ENCODE measurements at regions not wholly inside any gene's neighbourhood (a gene's known extent, or its start where the extent isn't known, plus 50 kb on each side); places are given as distances from the start of the nearest gene placed in this dataset.
"Not testable (repeated sequence)": the region's sequence is repeated elsewhere in the genome, so short reads cannot be mapped to it uniquely, and the experiment has no call there.

DNA sequence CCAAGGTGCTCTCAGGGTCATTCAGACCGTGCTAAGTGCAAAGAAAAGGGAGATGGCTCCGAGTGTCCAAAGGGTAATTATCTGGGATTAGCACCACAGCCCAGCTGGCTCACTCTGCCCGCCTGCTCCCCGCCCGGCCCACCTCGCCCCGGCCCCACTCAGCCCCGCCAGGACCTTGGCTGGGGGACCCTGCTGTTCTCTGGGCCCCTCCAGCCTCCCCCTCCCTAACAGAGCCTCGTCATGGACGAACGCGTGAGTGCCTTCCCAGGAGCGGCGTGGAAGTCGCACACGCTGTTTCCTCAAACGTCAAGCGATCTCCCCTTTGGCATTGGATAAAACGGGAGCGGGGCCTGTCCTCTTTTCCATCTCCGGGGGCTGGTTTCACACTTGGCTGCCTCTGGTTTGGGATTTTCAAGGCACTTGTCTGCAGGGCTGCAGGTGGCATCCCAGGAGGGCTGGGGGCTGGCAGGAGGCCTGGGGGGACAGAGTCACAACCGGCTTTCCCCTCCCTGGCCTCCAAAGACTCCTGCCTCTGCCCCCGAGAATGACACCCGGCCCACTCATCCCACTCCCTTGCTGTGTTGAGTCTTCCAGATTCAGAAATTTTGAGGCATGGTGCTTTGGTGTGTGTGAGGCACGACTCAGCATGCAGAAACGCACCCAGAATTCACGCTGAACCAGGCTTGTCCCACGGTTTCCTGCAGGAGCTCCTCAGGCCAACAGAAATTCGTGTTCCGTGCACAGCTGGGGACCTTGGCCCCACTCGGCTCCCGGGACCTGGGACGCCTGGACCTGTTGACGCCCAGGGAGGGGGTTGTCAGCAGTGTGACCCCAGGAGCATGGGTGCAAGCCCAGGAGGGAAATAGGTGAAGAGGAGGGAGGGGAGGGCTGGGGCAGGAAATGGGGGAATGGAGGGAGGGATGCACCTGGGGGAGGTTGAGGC, 110.0 kb downstream of the PDGFA start:
- TF ChIP-seq, protein P1, sequence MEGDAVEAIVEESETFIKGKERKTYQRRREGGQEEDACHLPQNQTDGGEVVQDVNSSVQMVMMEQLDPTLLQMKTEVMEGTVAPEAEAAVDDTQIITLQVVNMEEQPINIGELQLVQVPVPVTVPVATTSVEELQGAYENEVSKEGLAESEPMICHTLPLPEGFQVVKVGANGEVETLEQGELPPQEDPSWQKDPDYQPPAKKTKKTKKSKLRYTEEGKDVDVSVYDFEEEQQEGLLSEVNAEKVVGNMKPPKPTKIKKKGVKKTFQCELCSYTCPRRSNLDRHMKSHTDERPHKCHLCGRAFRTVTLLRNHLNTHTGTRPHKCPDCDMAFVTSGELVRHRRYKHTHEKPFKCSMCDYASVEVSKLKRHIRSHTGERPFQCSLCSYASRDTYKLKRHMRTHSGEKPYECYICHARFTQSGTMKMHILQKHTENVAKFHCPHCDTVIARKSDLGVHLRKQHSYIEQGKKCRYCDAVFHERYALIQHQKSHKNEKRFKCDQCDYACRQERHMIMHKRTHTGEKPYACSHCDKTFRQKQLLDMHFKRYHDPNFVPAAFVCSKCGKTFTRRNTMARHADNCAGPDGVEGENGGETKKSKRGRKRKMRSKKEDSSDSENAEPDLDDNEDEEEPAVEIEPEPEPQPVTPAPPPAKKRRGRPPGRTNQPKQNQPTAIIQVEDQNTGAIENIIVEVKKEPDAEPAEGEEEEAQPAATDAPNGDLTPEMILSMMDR (IDR thresholded peaks at IDR 0.05; ENCODE audit: low read depth, low read length): no peak
- in situ Hi-C loops (cut with HindIII; ENCODE audit: low sequenced_read_pairs): no loop called here
- no peak overlapping the region for H3K4me3 ChIP-seq (ENCODE audit: low read depth, low read length)
- DNase-seq (ENCODE audit: low read depth, low spot score): no peak

DNA sequence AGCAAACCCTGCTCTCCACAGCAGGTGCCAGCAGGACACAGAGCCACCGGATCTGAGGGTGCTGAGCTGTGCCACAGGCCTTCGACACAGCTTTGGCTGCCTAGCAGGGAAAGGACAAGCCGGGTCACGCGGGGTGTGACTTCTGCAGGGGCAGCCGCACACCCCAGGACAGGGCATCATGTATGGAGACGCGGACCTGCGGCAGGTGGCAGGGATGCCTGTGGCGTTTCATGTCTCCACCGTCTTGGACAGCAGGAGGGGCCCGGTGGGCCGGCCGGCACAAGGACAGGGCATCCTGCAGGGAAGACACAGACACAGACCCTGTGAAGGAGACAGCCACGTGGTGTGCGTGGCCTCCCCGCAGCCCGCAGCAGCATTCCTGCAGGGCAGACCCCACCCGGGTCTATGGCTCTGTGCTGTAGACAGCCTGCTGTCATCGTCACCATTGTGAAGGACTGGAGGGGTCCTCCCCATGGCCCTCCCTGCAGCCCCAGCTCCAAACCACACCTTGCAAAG, 109.2 kb downstream of the PDGFA start:
- no peak for DNase-seq (ENCODE audit: low read depth, low spot score)
- TF ChIP-seq, protein P1 (IDR thresholded peaks at IDR 0.05; ENCODE audit: low read depth, low read length): no peak
- no peak overlapping the region for H3K4me3 ChIP-seq (ENCODE audit: low read depth, low read length)
- in situ Hi-C loops (cut with HindIII; ENCODE audit: low sequenced_read_pairs): no loop called here

DNA sequence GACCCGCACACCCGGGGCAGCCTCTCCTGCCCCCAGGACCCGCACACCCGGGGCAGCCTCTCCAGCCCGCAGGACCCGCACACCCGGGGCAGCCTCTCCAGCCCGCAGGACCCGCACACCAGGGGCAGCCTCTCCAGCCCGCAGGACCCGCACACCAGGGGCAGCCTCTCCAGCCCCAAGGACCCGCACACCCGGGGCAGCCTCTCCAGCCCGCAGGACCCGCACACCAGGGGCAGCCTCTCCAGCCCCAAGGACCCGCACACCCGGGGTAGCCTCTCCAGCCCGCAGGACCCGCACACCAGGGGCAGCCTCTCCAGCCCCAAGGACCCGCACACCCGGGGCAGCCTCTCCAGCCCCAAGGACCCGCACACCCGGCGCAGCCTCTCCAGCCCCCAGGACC, 108.5 kb downstream of the PDGFA start:
- DNase-seq (ENCODE audit: low read depth, low spot score): not testable (repeated sequence)

DNA sequence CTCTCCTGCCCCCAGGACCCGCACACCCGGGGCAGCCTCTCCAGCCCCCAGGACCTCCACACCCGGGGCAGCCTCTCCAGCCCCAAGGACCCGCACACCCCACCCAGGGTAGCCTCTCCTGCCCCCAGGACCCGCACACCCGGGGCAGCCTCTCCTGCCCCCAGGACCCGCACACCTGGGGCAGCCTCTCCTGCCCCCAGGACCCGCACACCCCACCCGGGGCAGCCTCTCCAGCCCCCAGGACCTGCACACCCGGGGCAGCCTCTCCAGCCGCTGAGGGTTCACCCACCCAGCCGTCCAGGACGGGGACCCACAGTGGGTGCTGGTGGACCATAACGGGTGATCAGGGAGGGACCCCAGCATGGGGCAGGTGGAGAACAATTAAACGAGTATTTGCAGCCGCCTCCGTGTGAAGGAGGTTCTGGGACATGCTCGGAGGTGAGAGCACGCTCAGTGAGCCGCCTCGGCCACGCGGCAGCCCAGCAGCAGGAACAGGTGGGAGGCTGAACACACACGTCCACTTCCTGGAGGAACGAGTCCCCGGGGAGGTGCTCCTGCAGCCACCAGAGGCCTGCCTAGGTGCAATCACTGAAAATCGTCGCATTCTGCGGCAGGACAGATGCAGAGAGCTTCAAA, 107.9 kb downstream of the PDGFA start:
- in situ Hi-C loops (cut with HindIII; ENCODE audit: low sequenced_read_pairs): no loop called here

More for the DNA sequence above, 108.5 kb downstream of the PDGFA start:
- in situ Hi-C loops (cut with HindIII; ENCODE audit: low sequenced_read_pairs); H3K4me3 ChIP-seq (ENCODE audit: low read depth, low read length): not testable (repeated sequence)

DNA sequence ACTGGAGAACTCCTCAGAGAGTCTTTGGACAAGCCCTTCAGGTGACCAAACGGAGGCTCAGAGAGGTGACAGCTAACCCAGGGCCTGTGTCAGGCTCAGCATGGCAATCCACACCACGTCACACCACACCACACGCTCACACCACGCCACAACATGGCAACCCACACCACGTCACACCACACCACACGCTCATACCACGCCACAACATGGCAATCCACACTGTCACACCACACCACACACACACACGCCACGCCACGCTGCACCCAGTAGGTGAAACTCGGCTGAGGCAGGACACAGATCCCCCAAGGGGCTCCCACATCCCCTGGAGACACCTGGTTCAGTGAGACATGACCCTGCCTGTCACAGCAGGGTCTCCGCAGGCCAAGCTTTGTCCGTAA, 107.3 kb downstream of the PDGFA start:
- TF ChIP-seq, protein P1 (IDR thresholded peaks at IDR 0.05; ENCODE audit: low read depth, low read length): no peak
- H3K4me3 ChIP-seq (ENCODE audit: low read depth, low read length): no peak overlapping the region
- DNase-seq (ENCODE audit: low read depth, low spot score): no peak
- in situ Hi-C loops (cut with HindIII; ENCODE audit: low sequenced_read_pairs): no loop called here

More for the DNA sequence above, 107.9 kb downstream of the PDGFA start:
- H3K4me3 ChIP-seq (ENCODE audit: low read depth, low read length): no peak overlapping the region
- TF ChIP-seq, protein P1 (IDR thresholded peaks at IDR 0.05; ENCODE audit: low read depth, low read length): no peak
- no peak for DNase-seq (ENCODE audit: low read depth, low spot score)

DNA sequence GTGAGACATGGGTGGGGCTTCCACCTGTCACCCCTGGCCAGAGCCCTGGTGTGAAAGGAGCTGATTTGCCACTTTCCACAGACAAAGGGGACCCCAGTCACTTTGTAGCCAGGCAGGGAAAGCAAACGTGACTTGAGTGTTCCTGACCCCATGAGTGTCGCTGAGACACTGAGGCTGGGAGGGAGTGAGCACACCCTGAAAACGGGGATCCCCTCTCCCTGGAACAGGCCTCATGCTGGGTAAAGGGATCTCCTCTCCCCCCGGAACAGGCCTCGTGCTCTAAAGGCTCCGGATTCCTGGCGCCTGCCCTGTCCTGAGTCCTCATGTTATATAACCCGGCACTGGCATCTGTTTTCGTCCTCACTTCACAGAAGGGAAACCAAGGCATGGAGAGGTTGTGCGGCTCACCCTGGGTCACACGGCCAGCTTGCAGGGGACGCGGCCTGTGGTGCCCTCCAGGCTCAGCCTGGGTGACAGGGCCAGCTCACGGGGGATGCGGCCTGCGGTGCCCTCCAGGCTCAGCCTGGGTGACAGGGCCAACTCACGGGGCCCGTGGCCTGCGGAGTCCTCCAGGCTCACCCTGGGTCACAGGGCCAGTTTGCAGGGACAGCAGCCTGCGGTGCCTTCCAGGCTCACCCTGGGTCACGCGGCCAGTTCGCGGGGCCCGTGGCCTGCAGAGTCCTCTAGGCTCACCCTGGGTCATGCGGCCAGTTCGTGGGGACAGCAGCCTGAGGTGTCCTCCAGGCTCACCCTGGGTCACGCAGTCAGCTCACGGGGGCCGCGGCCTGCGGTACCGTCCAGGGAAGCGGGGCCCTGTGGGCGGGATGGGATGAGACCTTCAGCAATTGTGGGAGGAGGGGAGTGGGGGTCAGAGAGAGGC, 104.7 kb downstream of the PDGFA start:
- H3K4me3 ChIP-seq (ENCODE audit: low read depth, low read length): no peak overlapping the region
- TF ChIP-seq, protein P1 (IDR thresholded peaks at IDR 0.05; ENCODE audit: low read depth, low read length): no peak
- DNase-seq (ENCODE audit: low read depth, low spot score): no peak
- in situ Hi-C loops (cut with HindIII; ENCODE audit: low sequenced_read_pairs): no loop called here

All from astrocyte of the spinal cord (primary cell).